ENCODE measurements at regions not wholly inside any gene's neighbourhood (a gene's known extent, or its start where the extent isn't known, plus 50 kb on each side); places are given as distances from the start of the nearest gene placed in this dataset.
A peak's percentile ranks its signal among the peaks of the same experiment; 100 is the strongest.

- ChIA-PET CTCF (ENCODE audit: partially characterized antibody) (interaction anchor here (0.7 kb wide), 1 partner anchor 479 kb away, joined by 3 read pairs; no protein-coding TSS in a partner anchor), POLR2A (ENCODE audit: partially characterized antibody) (no interaction called here)
- H3K4ac ChIP-seq (replicated peaks; ENCODE audit: insufficient read length, low read depth, low read length), result no peak overlapping the region
- H3K27ac ChIP-seq (ENCODE audit: low read depth, low read length), result no peak overlapping the region
- no peak overlapping the region for H4K91ac ChIP-seq (replicated peaks; ENCODE audit: insufficient read length, low read length)
- no peak overlapping the region for H3K56ac ChIP-seq (replicated peaks; ENCODE audit: insufficient read length, low read depth, low read length)
- H3K23ac ChIP-seq (ENCODE audit: insufficient read length), result no peak overlapping the region
- H3K79me1 ChIP-seq (ENCODE audit: low read depth, low read length), result no peaks in the 10 kb centered on the region
- H4K8ac ChIP-seq (ENCODE audit: extremely low read depth, insufficient read depth, low read length), result no peak overlapping the region
- H3K9me3 ChIP-seq (ENCODE audit: insufficient read depth in 2 of 2, low read depth in 1 of 2, low read length in 1 of 2), result no peaks in the 10 kb centered on the region
- H3K18ac ChIP-seq (ENCODE audit: extremely low read depth, low read length), result no peak overlapping the region
- no peak overlapping the region for H2BK12ac ChIP-seq (ENCODE audit: low read depth, low read length)
- no peaks in the 10 kb centered on the region for H3K36me3 ChIP-seq (ENCODE audit: control insufficient read depth in 2 of 4, insufficient read depth in 4 of 4, low read length in 3 of 4)
- H2AK5ac ChIP-seq (ENCODE audit: low read depth, low read length), result no peak overlapping the region
- H4K20me1 ChIP-seq (replicated peaks in 1 of 2; ENCODE audit: control insufficient read depth in 1 of 2, insufficient read depth in 2 of 2, low read length in 2 of 2), result no peaks in the 10 kb centered on the region
- H2BK120ac ChIP-seq (replicated peaks; ENCODE audit: low read depth, low read length), result no peak overlapping the region
- WGBS, 2 experiments (ENCODE audit: extremely low coverage in 1 of 2, insufficient coverage in 1 of 2, insufficient read length in 1 of 2, insufficient replicate concordance in 2 of 2, low coverage in 1 of 2, low lambda C conversion rate in 2 of 2, missing lambda C conversion rate in 1 of 2), result 89% methylated on average over 1 of the region's 1 CpG; no CpG with 5 or more reads in 1 of the 2 experiments
- no peak for FAIRE-seq
- 0 out of 2 replicates have a peak overlapping the region, but pooled peaks have one; percentile 20 for H2AFZ ChIP-seq (ENCODE audit: low read length)
- H4K5ac ChIP-seq (ENCODE audit: insufficient read length, low read depth, low read length), result no peak overlapping the region
- H3K79me2 ChIP-seq (ENCODE audit: control insufficient read depth in 1 of 2, insufficient read depth in 2 of 2, low read length in 2 of 2), result no peaks in the 10 kb centered on the region
- H2BK5ac ChIP-seq (ENCODE audit: low read depth, low read length), result no peak overlapping the region
- no peaks in the 10 kb centered on the region for H3K27me3 ChIP-seq (replicated peaks in 1 of 4; ENCODE audit: control insufficient read depth in 3 of 4, extremely low read depth in 1 of 4, insufficient read depth in 3 of 4, low read length in 3 of 4)
- H3K14ac ChIP-seq (ENCODE audit: insufficient read length), result no peak overlapping the region
- no peak for DNase-seq (ENCODE audit: low read depth in 1 of 2, low spot score in 2 of 2)
- H3K23me2 ChIP-seq (ENCODE audit: low read depth, low read length), result no peaks in the 10 kb centered on the region
- H2BK15ac ChIP-seq (ENCODE audit: low read length), result no peak overlapping the region
- H3K9ac ChIP-seq (replicated peaks in 1 of 4; ENCODE audit: extremely low read depth in 1 of 4, low read depth in 3 of 4, low read length in 3 of 4), result no peak overlapping the region
- H3K4me1 ChIP-seq (replicated peaks in 1 of 4; ENCODE audit: control insufficient read depth in 3 of 4, insufficient read depth in 4 of 4, low read length in 3 of 4), result no peaks in the 10 kb centered on the region
- H3K4me3 ChIP-seq (ENCODE audit: extremely low read depth in 1 of 4, insufficient read depth in 2 of 4, low read depth in 3 of 4, low read length in 4 of 4), result no peak overlapping the region
- no peak overlapping the region for H2BK20ac ChIP-seq (ENCODE audit: low read length)
- H3K4me2 ChIP-seq (ENCODE audit: insufficient read depth in 1 of 2, low read depth in 2 of 2, low read length in 2 of 2), result no peak overlapping the region
- no peak for TF ChIP-seq CHD2 (IDR thresholded peaks at IDR 0.05; ENCODE audit: low read length)
- TF ChIP-seq FOSL1 (IDR thresholded peaks at IDR 0.05; ENCODE audit: insufficient read depth, low read depth, low read length), result no peak
- TF ChIP-seq PHF8 (conservative IDR thresholded peaks at IDR 0.05; ENCODE audit: low read depth, low read length), result no peak
- TF ChIP-seq RNF2 (IDR thresholded peaks at IDR 0.05; ENCODE audit: borderline replicate concordance, low read depth, low read length, missing control alignments, poor library complexity, severe bottlenecking), result no peak
- TF ChIP-seq SAP30 (IDR thresholded peaks at IDR 0.05; ENCODE audit: insufficient read depth, insufficient replicate concordance, low read length), result no peak
- TF ChIP-seq MAFK (IDR thresholded peaks at IDR 0.05; ENCODE audit: low read depth, low read length), result no peak
- TF ChIP-seq SRF (IDR thresholded peaks at IDR 0.05; ENCODE audit: low read depth, low read length), result no peak
- TF ChIP-seq RXRA (IDR thresholded peaks at IDR 0.05; ENCODE audit: insufficient read depth, low read depth, low read length), result no peak
- no peak for TF ChIP-seq JUN (IDR thresholded peaks at IDR 0.05; ENCODE audit: low read depth, low read length)
- no peak for TF ChIP-seq BCL11A (IDR thresholded peaks at IDR 0.05; ENCODE audit: low read depth in 2 of 2, low read length in 2 of 2)
- TF ChIP-seq SP1 (IDR thresholded peaks at IDR 0.05; ENCODE audit: low read depth, low read length), result no peak
- no peak for TF ChIP-seq POLR2A (IDR thresholded peaks at IDR 0.05; ENCODE audit: control extremely low read depth in 1 of 2, low read depth in 2 of 2, low read length in 2 of 2)
- no peak for TF ChIP-seq CBX5 (IDR thresholded peaks at IDR 0.05; ENCODE audit: low read depth, low read length)
- no peak for TF ChIP-seq POLR2AphosphoS5 (IDR thresholded peaks at IDR 0.05; ENCODE audit: low read depth, low read length)
- no peak for TF ChIP-seq EP300 (IDR thresholded peaks at IDR 0.05; ENCODE audit: borderline replicate concordance in 1 of 2, low read depth in 2 of 2, low read length in 2 of 2)
Observed at GRCh38 chr18:6476190-6476589, 61.5 kb upstream of the L3MBTL4 start.
